GM10266 (cell line): ENCODE measurements at regions not wholly inside any gene's neighbourhood (a gene's known extent, or its start where the extent isn't known, plus 50 kb on each side); places are given as distances from the start of the nearest gene placed in this dataset.

ENCODE experiments used
- DNase-seq: peaks from one replicate; pipeline ENCODE4 v3.0.0; 2012; ENCODE audit errors: extremely low spot score
- TF ChIP-seq, protein P1 (sequence below): IDR thresholded peaks from 2 replicates; pipeline ENCODE4 v1.5.1; 2012; ENCODE audit warnings: mild to moderate bottlenecking, low read depth; ENCODE audit not compliant: control insufficient read depth, insufficient read depth; ENCODE audit errors: missing control alignments

DNA sequence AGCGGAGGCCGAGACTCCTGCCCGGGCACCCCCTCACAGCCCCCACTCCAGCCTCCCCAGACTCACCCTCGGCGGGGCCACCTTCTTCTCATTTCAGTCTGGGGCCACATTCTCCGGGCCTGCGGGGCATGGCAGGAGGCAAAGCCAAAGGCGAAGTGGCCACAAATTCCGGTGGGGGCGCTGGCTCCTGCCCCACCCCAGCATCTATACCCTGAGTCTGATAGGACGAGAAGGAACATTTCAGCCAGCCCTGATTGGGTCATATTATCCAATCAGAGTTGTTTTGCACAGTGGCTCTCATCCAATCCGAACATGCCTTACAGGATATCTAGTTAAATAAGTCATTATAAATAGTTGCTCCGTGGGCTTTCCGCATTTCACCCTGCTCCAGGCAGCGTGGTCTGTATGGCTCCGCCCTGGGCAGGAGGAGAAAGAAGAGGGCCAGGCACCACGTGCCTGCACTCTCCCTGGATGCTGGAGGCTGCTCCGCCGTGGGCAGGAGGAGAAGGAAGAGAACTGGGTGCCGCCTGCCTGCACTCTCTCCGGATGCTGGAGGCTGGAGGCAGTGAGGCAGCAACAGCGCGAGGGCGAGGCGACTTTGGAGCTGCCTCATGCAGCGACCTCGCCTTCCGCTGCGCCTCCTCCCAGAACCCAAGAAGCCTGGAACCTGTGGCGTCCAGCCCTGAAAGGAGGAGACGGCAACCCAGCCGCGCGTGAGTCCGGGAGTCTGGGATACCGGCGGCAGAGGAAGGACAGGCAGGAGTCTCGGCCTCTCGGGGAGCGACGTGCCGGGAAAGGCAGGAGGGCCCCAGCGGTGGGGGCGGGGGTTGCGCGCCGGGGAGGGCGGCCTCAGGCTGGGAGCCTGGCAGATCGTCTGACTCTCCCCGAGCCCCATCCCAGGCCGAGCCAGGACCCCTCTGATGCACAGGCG is 162.9 kb downstream of the ZNF33B start:
- DNase-seq = no peak
- TF ChIP-seq, protein P1, sequence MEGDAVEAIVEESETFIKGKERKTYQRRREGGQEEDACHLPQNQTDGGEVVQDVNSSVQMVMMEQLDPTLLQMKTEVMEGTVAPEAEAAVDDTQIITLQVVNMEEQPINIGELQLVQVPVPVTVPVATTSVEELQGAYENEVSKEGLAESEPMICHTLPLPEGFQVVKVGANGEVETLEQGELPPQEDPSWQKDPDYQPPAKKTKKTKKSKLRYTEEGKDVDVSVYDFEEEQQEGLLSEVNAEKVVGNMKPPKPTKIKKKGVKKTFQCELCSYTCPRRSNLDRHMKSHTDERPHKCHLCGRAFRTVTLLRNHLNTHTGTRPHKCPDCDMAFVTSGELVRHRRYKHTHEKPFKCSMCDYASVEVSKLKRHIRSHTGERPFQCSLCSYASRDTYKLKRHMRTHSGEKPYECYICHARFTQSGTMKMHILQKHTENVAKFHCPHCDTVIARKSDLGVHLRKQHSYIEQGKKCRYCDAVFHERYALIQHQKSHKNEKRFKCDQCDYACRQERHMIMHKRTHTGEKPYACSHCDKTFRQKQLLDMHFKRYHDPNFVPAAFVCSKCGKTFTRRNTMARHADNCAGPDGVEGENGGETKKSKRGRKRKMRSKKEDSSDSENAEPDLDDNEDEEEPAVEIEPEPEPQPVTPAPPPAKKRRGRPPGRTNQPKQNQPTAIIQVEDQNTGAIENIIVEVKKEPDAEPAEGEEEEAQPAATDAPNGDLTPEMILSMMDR = no peak

DNA sequence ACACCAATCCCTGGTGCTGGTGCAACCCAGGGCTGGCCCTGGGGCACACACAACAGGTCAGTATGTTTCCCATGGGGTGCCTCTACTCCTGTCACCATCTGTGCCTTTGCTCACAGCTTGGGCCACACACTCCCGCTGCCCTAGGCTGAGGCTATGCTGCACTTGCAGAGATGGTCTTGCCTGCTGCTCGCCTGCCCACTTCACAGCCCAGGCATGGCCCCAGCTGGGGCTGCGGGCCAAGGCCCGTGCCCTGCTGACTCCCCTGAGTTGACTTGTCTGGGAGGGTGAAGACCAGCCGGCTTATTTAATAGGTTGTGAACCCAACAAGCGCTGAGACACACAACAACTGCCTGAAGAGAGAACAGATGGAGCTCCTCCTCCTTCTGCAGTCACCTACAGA is 184.1 kb downstream of the ZNF33B start:
- DNase-seq = no peak
- TF ChIP-seq, protein P1 = no peak

DNA sequence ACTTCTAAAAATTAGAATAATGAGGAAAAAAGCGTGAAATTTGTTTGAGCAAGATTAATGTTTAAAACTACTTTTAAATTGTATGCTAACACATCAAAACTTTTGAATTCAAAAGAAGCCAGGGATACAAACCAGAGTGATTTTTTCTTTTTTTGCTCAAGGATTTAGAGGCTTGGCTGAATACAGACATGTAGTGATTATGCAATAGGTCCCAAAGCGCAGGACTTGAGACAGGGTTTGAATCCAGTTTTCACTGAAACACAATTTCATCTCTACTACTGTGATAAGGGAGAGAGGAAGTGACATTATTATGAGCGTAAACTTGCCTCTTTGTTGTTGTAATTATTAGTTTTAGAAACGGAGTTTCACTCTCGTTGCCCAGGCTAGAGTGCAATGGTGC is 207.3 kb downstream of the ZNF33B start:
- TF ChIP-seq, protein P1 = no peak
- no peak for DNase-seq

DNA sequence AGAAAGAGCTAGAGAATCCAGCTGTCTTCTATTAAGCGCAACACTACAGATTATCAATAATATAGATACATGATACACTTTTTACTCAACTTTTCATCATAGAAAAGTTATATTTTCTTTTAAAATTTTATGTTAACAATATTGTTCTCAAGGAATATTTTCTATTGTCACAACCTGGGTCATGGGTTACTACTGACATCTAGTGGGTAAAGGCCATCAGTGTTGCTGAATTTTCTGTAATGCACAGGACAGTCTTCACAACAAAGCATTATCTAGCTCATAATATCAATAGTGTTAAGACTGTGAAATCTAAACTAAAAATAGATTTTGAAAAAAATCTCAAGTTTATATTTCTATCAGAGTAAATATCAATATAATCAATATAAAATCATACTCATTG is 209.8 kb downstream of the ZNF33B start:
- TF ChIP-seq, protein P1 = no peak
- DNase-seq = no peak

DNA sequence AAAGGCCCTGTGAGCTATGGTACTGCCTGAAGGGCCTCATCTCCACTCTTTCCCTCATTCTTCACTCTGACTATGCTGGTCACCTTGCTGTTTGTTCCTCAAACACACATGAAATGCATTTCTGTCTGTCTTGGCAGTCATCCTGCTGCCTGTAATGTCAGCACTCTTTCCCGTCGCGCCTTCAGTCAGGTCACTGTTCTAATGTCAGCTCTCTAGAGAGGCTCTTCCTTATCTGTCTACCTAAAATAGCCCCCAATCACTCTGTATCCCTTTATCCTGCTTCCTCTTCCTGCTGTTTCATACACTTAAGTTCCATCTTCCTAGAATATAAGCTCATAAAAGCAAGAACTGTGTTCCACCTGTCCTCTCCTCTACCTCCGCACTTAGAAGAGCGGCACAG is 215.5 kb downstream of the ZNF33B start:
- no peak for DNase-seq
- TF ChIP-seq, protein P1 = no peak

DNA sequence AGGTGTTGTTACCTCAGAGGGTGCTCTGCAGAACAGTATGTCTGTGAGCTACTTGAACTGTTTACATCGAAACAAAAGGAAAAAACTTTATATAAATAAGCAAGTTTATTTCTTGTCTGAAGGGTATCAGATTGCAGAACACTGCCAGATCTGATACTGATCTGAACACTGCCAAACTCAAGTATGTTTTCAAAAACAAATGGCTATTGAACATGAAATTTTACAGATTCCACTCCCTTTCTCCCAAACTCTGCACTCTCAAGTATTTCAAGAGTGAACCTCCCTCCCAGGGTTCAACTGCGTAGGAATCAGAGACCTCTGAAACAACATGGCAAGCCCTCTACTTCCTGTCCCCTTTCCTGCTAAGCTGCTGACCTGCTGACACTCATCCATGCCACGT is 216.6 kb downstream of the ZNF33B start:
- TF ChIP-seq, protein P1 = no peak

DNA sequence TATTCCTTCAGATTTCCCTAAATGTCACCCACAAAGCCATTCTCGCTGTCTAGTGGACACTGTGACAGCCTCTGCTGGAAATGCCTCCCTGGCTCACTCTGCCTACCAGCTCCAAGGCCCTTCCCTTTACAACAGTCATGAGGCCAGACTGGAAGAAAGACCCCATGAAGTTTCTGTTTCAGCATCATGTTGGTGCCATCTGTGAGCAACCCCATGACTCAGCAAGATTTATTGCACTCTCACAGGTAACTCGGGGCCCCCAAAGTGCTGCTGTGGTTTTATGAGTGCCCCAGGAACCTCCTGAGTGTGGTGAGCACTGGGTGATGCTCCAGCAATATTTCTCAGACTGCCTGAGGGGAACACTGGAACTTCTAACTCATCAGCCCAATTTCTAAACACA is 218.6 kb downstream of the ZNF33B start:
- TF ChIP-seq, protein P1 = no peak
- no peak for DNase-seq

More for the DNA sequence above, 216.6 kb downstream of the ZNF33B start:
- DNase-seq = no peak
